GM12872 (cell line): ENCODE measurements at regions not wholly inside any gene's neighbourhood (a gene's known extent, or its start where the extent isn't known, plus 50 kb on each side); places are given as distances from the start of the nearest gene placed in this dataset.

ENCODE experiments used
- CTCF ChIP-seq: IDR thresholded peaks from 3 replicates; pipeline ENCODE4 v1.5.1; 2011; ENCODE audit warnings: low read depth, mild to moderate bottlenecking, low read length, moderate library complexity; ENCODE audit not compliant: insufficient read depth

GRCh38 chr5:35538198-35538931 lies 79.3 kb upstream of the SPEF2 start:
- no peak for TF ChIP-seq CTCF

GRCh38 chr5:35533156-35533555 lies 84.5 kb upstream of the SPEF2 start:
- TF ChIP-seq CTCF, result no peak

- no peak for TF ChIP-seq CTCF
Observed at GRCh38 chr5:35518104-35518503, 99.6 kb upstream of the SPEF2 start.

GRCh38 chr5:35516271-35516670 lies 101.4 kb upstream of the SPEF2 start:
- TF ChIP-seq CTCF, result no peak

- TF ChIP-seq CTCF, result no peak
Observed at GRCh38 chr5:35513612-35514011, 104.1 kb upstream of the SPEF2 start.

GRCh38 chr5:35502206-35502605 lies 115.5 kb upstream of the SPEF2 start:
- no peak for TF ChIP-seq CTCF

GRCh38 chr5:35488791-35489190 lies 128.9 kb upstream of the SPEF2 start:
- no peak for TF ChIP-seq CTCF

- TF ChIP-seq CTCF, result no peak
Observed at GRCh38 chr5:35488055-35488454, 129.6 kb upstream of the SPEF2 start.
